Adrenal gland (tissue), 9 donors: ENCODE measurements at regions not wholly inside any gene's neighbourhood (a gene's known extent, or its start where the extent isn't known, plus 50 kb on each side); places are given as distances from the start of the nearest gene placed in this dataset.

Experiments used
- DNase-seq, 7 donors: peaks; one replicate each; pipeline ENCODE4 v3.0.0-alpha.2; 2019 to 2020
- H3K27ac ChIP-seq, 5 donors: fragments of 200-600 bp; sonication (generic) in 4 of 5; 1 replicate in 3 of 5; 2 replicates in 2 of 5; pipeline versions ENCODE4 v1.5.1 to v1.8.0; 2016 to 2020; ENCODE audit warnings: mild to moderate bottlenecking in 1 of 5
- H3K27me3 ChIP-seq: fragments of 200-600 bp; 2 replicates; pipeline ENCODE4 v1.8.0; 2021
- H3K36me3 ChIP-seq, 2 donors: fragments of 200-600 bp; replicated peaks in 1 of 2; 1 replicate in 1 of 2; 2 replicates in 1 of 2; pipeline versions ENCODE4 v1.5.1 to v1.8.0; 2018 to 2022
- H3K4me1 ChIP-seq, 2 donors: fragments of 200-600 bp; replicated peaks in 1 of 2; 1 replicate in 1 of 2; 2 replicates in 1 of 2; pipeline versions ENCODE4 v1.5.1 to v1.8.0; 2018 to 2021
- H3K4me3 ChIP-seq, 4 donors: fragments of 200-600 bp; sonication (generic) in 3 of 4; one replicate each; pipeline ENCODE4 v1.5.1; 2016 to 2018
- H3K9me3 ChIP-seq, 3 donors: fragments of 200-600 bp; sonication (generic) in 1 of 3; replicated peaks in 1 of 3; 1 replicate in 2 of 3; 2 replicates in 1 of 3; pipeline versions ENCODE4 v1.5.1 to v1.8.0; 2016 to 2021
- CTCF ChIP-seq, 6 experiments: fragments of 450-650 bp in 4 of 6; fragments of 200-600 bp in 2 of 6; sonication (generic) in 1 of 6; IDR thresholded peaks; 1 replicate in 5 of 6; 2 replicates in 1 of 6; pipeline versions ENCODE4 v1.5.1 to v1.8.0; 2016 to 2021; ENCODE audit warnings: antibody characterized with exemption in 6 of 6, mild to moderate bottlenecking in 2 of 6, moderate library complexity in 1 of 6
- POLR2A ChIP-seq, 2 donors: fragments of 450-650 bp; IDR thresholded peaks; one replicate each; pipeline ENCODE4 v1.6.1; 2017; ENCODE audit warnings: antibody characterized with exemption in 2 of 2, mild to moderate bottlenecking in 2 of 2, moderate library complexity in 1 of 2
- WGBS, 4 donors: extraction: QIAGEN DNeasy Blood & Tissue Kit in 2 of 4; methylation state at CpG; one replicate each; pipeline versions ENCODE4 v1.1.5 to v1.1.7; 2013 to 2017; 5-methylcytosine and 5-hydroxymethylcytosine counted together
- intact Hi-C, 2 donors: fragments of 100-400 bp; cut with DNase I; formaldehyde crosslinking; loops; one replicate each; pipeline versions ENCODE4 v1.14.1 to v1.15.0; 2022 to 2023
- donor health status: healthy with polysubstance abuse.
- donor health status: Bipolar disorder and iron deficiency.
- donor health status: DM: yes; HTN: yes; CAD: no.
- donor health status: DM: no; HTN: no; CAD: no.
- donor health status: DM: no; HTN: no; CAD: no.

- no peak for DNase-seq
Observed at GRCh38 chr2:176483901-176484568, 214.8 kb downstream of the MTX2 start.

GRCh38 chr2:176484838-176485237, 215.6 kb downstream of the MTX2 start:
- TF ChIP-seq POLR2A (IDR thresholded peaks at IDR 0.05) (no peak), CTCF (IDR thresholded peaks at IDR 0.05) (no peak)
- Histone ChIP-seq H3K27ac (no peak overlapping the region), H3K9me3 (no peaks in the 10 kb centered on the region), H3K36me3 (no peaks in the 10 kb centered on the region), H3K27me3 (peaks cover 11% of the 10 kb centered on the region), H3K4me1 (no peaks in the 10 kb centered on the region), H3K4me3 (no peak overlapping the region)
- DNase-seq, result no peak
- intact Hi-C loops, result no loop called here
- 56 to 62% (median 57%) methylated on average over 3 of the region's 3 CpGs for whole genome bisulfite sequencing, 4 donors

More at GRCh38 chr2:176483901-176484568, 214.8 kb downstream of the MTX2 start:
- Histone ChIP-seq H3K36me3 (no peaks in the 10 kb centered on the region), H3K9me3 (no peaks in the 10 kb centered on the region), H3K4me3 (no peak overlapping the region), H3K27me3 (peaks cover 7% of the 10 kb centered on the region), H3K27ac (no peak overlapping the region), H3K4me1 (no peaks in the 10 kb centered on the region)
- intact Hi-C loops, result no loop called here
- WGBS, 4 donors, result 86 to 90% (median 88%) methylated on average over 10 of the region's 10 CpGs
- TF ChIP-seq POLR2A (IDR thresholded peaks at IDR 0.05) (no peak), CTCF (IDR thresholded peaks at IDR 0.05) (no peak)

- DNase-seq, result no peak
- 43 to 67% (median 51%) methylated on average over 2 of the region's 2 CpGs for WGBS, 4 donors
- H3K4me1 ChIP-seq, result no peaks in the 10 kb centered on the region
- peaks cover 13% of the 10 kb centered on the region for H3K27me3 ChIP-seq
- H3K9me3 ChIP-seq, result no peaks in the 10 kb centered on the region
- intact Hi-C loops, result no loop called here
- no peak overlapping the region for H3K27ac ChIP-seq
- H3K4me3 ChIP-seq, result no peak overlapping the region
- TF ChIP-seq POLR2A (IDR thresholded peaks at IDR 0.05) (no peak), CTCF (IDR thresholded peaks at IDR 0.05) (no peak)
- H3K36me3 ChIP-seq, result no peaks in the 10 kb centered on the region
Observed at GRCh38 chr2:176488431-176488830, 219.2 kb downstream of the MTX2 start.

- no peak for TF ChIP-seq POLR2A (IDR thresholded peaks at IDR 0.05)
- Histone ChIP-seq H3K4me3 (no peak overlapping the region), H3K27ac (peak overlapping the region in 1 of 5 donors; percentile 60), H3K36me3 (no peaks in the 10 kb centered on the region), H3K27me3 (peaks cover 7% of the 10 kb centered on the region), H3K9me3 (no peaks in the 10 kb centered on the region), H3K4me1 (peaks cover 0 to under 1% of the 10 kb centered on the region in 2 donors)
- 70 to 78% (median 75%) methylated on average over 27 to 47 of the region's 47 CpGs for WGBS, 4 donors
- peak in 2 of 7 donors; percentile 24 to 75 for DNase-seq
- intact Hi-C loops, result no loop called here
Observed at GRCh38 chr2:176490061-176490861, 221.0 kb downstream of the MTX2 start.
